Osteocyte (in vitro differentiated cells): ENCODE measurements at regions not wholly inside any gene's neighbourhood (a gene's known extent, or its start where the extent isn't known, plus 50 kb on each side); places are given as distances from the start of the nearest gene placed in this dataset.

ENCODE experiments used
- DNase-seq: peaks from one replicate; pipeline ENCODE4 v3.0.0; 2021; ENCODE audit warnings: mixed read lengths; ENCODE audit not compliant: unreplicated experiment; ENCODE audit errors: extremely low spot score
- H3K27ac Mint-ChIP-seq: one replicate; pipeline ENCODE4 v1.8.0; 2021; ENCODE audit warnings: mild to moderate bottlenecking, mixed read lengths; ENCODE audit not compliant: unreplicated experiment
- H3K27me3 Mint-ChIP-seq: one replicate; pipeline ENCODE4 v1.8.0; 2021; ENCODE audit warnings: mixed read lengths; ENCODE audit not compliant: unreplicated experiment
- H3K36me3 Mint-ChIP-seq: one replicate; pipeline ENCODE4 v1.8.0; 2021; ENCODE audit warnings: mixed read lengths; ENCODE audit not compliant: unreplicated experiment
- H3K4me1 Mint-ChIP-seq: one replicate; pipeline ENCODE4 v1.8.0; 2021; ENCODE audit warnings: mixed read lengths; ENCODE audit not compliant: unreplicated experiment
- H3K4me3 Mint-ChIP-seq: one replicate; pipeline ENCODE4 v1.8.0; 2021; ENCODE audit warnings: mild to moderate bottlenecking, moderate library complexity, mixed read lengths; ENCODE audit not compliant: unreplicated experiment
- H3K9me3 Mint-ChIP-seq: one replicate; pipeline ENCODE4 v1.8.0; 2021; ENCODE audit warnings: mixed read lengths; ENCODE audit not compliant: unreplicated experiment
- CTCF ChIP-seq: fragments of 200-600 bp; sonication (generic); IDR thresholded peaks from 2 replicates; pipeline ENCODE4 v1.5.0; 2021; ENCODE audit warnings: antibody characterized with exemption, mild to moderate bottlenecking, moderate library complexity

DNA sequence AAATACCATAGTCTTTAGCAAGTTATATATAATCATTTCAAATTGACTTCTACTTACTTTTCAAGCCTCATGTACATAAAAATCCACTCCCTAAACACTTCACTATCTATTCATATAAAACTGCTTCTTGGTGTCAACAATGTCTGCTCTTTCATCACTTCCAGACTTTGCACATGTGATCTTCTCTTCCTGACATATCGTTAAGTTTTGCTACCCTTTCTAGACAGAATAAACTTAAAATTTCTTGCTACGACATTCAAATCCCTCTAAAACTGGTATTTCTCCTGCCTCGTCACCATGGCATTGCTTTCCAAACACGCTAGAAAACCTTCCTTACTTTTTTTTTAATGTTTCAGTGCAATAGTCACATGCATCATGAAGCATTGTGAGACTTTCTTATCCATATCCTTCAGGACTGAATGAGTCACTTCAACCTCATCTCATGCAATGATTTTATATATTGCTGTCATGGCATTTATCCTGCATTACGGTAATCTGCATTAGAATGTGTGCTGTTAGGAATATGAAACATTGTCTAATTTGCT lies 122.8 kb downstream of the GMNC start:
- no peak for DNase-seq
- TF ChIP-seq CTCF = no peak
- Mint-ChIP-seq H3K4me1 (no peaks in the 10 kb centered on the region), H3K36me3 (peaks cover 1% of the 10 kb centered on the region), H3K27me3 (peaks cover 22% of the 10 kb centered on the region), H3K27ac (no peak overlapping the region), H3K9me3 (no peaks in the 10 kb centered on the region), H3K4me3 (no peak overlapping the region)

DNA sequence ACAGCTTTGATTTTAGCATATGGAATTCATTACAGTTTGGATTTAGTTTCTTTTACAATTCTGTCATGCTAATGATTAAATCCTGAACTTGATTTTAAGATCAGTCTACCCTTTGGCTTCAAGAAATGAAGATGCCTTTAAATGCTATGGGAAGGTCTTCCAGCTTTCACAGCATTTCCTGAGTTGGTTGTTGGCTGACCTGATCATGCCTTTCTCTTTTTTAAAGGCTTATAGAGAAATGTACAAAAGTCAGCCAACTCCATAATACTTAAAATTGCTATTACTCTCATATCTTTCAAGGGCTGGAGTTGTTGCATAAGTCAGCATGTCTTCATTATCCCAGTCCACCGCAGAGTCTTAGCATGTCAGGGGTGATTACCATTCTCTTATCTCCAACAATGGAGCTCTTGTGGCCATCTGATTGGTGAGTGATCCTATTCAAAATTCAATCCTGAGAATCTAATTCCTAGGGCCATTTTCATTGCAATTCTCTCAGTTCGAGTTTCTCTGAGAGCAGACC lies 123.8 kb downstream of the GMNC start:
- TF ChIP-seq CTCF = no peak
- peaks cover 1% of the 10 kb centered on the region for H3K36me3 Mint-ChIP-seq
- H3K27me3 Mint-ChIP-seq = peaks cover 30% of the 10 kb centered on the region
- no peaks in the 10 kb centered on the region for H3K9me3 Mint-ChIP-seq
- DNase-seq = no peak
- no peaks in the 10 kb centered on the region for H3K4me1 Mint-ChIP-seq
- no peak overlapping the region for H3K4me3 Mint-ChIP-seq
- no peak overlapping the region for H3K27ac Mint-ChIP-seq

GRCh38 chr3:190737446-190737845 lies 125.0 kb downstream of the GMNC start:
- no peak for DNase-seq
- Mint-ChIP-seq H3K27me3 (peaks cover 25% of the 10 kb centered on the region), H3K4me3 (no peak overlapping the region), H3K36me3 (peaks cover 1% of the 10 kb centered on the region), H3K9me3 (no peaks in the 10 kb centered on the region), H3K4me1 (no peaks in the 10 kb centered on the region), H3K27ac (no peak overlapping the region)
- TF ChIP-seq CTCF = no peak

DNA sequence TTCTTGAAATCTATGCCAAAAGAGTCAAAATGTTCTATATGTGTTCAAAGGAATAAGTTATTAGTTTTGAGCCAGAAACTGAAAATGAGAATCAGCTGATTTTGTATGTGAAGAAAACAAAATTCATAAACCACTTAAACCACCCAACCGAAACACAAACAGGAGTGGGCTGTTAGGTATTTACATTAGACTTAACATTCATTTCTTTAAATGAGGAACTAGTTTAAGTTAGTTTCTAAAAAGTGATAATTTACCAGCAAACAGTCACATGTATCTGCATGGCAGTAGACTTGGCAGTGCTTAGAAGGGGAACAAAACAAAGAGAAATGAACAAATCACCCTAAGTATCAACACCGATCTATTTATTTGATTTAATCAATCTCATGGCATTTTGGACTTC lies 128.0 kb downstream of the GMNC start:
- H3K27me3 Mint-ChIP-seq = peaks cover 13% of the 10 kb centered on the region
- no peaks in the 10 kb centered on the region for H3K9me3 Mint-ChIP-seq
- H3K4me3 Mint-ChIP-seq = no peak overlapping the region
- peaks cover 1% of the 10 kb centered on the region for H3K36me3 Mint-ChIP-seq
- no peak for TF ChIP-seq CTCF
- H3K27ac Mint-ChIP-seq = no peak overlapping the region
- no peak for DNase-seq
- H3K4me1 Mint-ChIP-seq = peaks cover 7% of the 10 kb centered on the region

GRCh38 chr3:190733591-190734146 lies 128.8 kb downstream of the GMNC start:
- H3K4me1 Mint-ChIP-seq = peaks cover 12% of the 10 kb centered on the region
- no peaks in the 10 kb centered on the region for H3K9me3 Mint-ChIP-seq
- peaks cover 13% of the 10 kb centered on the region for H3K27me3 Mint-ChIP-seq
- H3K36me3 Mint-ChIP-seq = peaks cover 1% of the 10 kb centered on the region
- no peak overlapping the region for H3K4me3 Mint-ChIP-seq
- DNase-seq = no peak
- no peak for TF ChIP-seq CTCF
- no peak overlapping the region for H3K27ac Mint-ChIP-seq
